ENCODE measurements at regions not wholly inside any gene's neighbourhood (a gene's known extent, or its start where the extent isn't known, plus 50 kb on each side); places are given as distances from the start of the nearest gene placed in this dataset.
A peak's percentile ranks its signal among the peaks of the same experiment; 100 is the strongest.
"Not testable (repeated sequence)": the region's sequence is repeated elsewhere in the genome, so short reads cannot be mapped to it uniquely, and the experiment has no call there.

GRCh38 chr10:34878651-34879050, 63.6 kb upstream of the PARD3 start:
- not testable (repeated sequence) for FAIRE-seq

GRCh38 chr10:34875061-34875460, 60.0 kb upstream of the PARD3 start:
- H3K27ac ChIP-seq = no peak overlapping the region
- no peak overlapping the region for H3K4me2 ChIP-seq
- FAIRE-seq (peak; percentile 46), ATAC-seq (no peak), DNase-seq (ENCODE audit: low read depth in 1 of 2, low spot score in 1 of 2) (no peak)
- WGBS (ENCODE audit: missing lambda C conversion rate) = 87% methylated on average over 11 of the region's 11 CpGs
- no peak overlapping the region for H3K4me3 ChIP-seq
- ChIA-PET CTCF (interaction anchor here (1.3 to 1.7 kb wide), 2 partner anchors 9 to 98 kb away, joined by 3 to 4 read pairs; no protein-coding TSS in a partner anchor), POLR2A (no interaction called here)
- TF ChIP-seq ELK1 (IDR thresholded peaks at IDR 0.05; ENCODE audit: low read depth, low read length) = no peak
- TF ChIP-seq POLR2A (IDR thresholded peaks at IDR 0.05; ENCODE audit: low read length) = no peak
- TF ChIP-seq CBX8 (IDR thresholded peaks at IDR 0.05) = no peak
- no peak for TF ChIP-seq TFCP2L1 (CRISPR knock-in tag; IDR thresholded peaks at IDR 0.05)
- TF ChIP-seq HDAC2 (IDR thresholded peaks at IDR 0.05) = no peak
- TF ChIP-seq ZSCAN20 (CRISPR knock-in tag; IDR thresholded peaks at IDR 0.05) = no peak
- no peak for TF ChIP-seq POLR2AphosphoS2 (conservative IDR thresholded peaks at IDR 0.05; ENCODE audit: low read length)
- TF ChIP-seq HOXB13 (CRISPR knock-in tag; IDR thresholded peaks at IDR 0.05; ENCODE audit: low read depth) = no peak
- no peak for TF ChIP-seq SMC3 (IDR thresholded peaks at IDR 0.05)
- no peak for TF ChIP-seq BCL3 (IDR thresholded peaks at IDR 0.05)
- no peak for TF ChIP-seq EP300 (IDR thresholded peaks at IDR 0.05)
- TF ChIP-seq FOSL2 (IDR thresholded peaks at IDR 0.05) = no peak
- TF ChIP-seq FOSL2 (CRISPR knock-in tag; IDR thresholded peaks at IDR 0.05) = no peak
- no peaks in the 10 kb centered on the region for H3K9me3 ChIP-seq
- H3K4me1 ChIP-seq = no peaks in the 10 kb centered on the region

More at GRCh38 chr10:34878651-34879050, 63.6 kb upstream of the PARD3 start:
- ATAC-seq; H3K4me3 ChIP-seq; DNase-seq (ENCODE audit: low read depth in 1 of 2, low spot score in 1 of 2); H3K27ac ChIP-seq; H3K9me3 ChIP-seq; H3K4me1 ChIP-seq; POLR2A ChIA-PET; H3K4me2 ChIP-seq; CTCF ChIA-PET: not testable (repeated sequence)
- 92% methylated on average over 1 of the region's 1 CpG for WGBS (ENCODE audit: missing lambda C conversion rate)

- no peak overlapping the region for H3K4me3 ChIP-seq
- DNase-seq (ENCODE audit: low read depth in 1 of 2, low spot score in 1 of 2) (no peak), FAIRE-seq (no peak), ATAC-seq (no peak)
- ChIA-PET CTCF (interaction anchor here (1.0 kb wide), 1 partner anchor 9 kb away, joined by 3 read pairs; no protein-coding TSS in a partner anchor), POLR2A (interaction anchor here (0.5 kb wide), 1 partner anchor 60 kb away, joined by 3 read pairs; no protein-coding TSS in a partner anchor)
- WGBS (ENCODE audit: missing lambda C conversion rate) = 79% methylated on average over 3 of the region's 3 CpGs
- TF ChIP-seq JUNB (IDR thresholded peaks at IDR 0.05) (no peak), HEYL (CRISPR knock-in tag; IDR thresholded peaks at IDR 0.05) (no peak), JUN (IDR thresholded peaks at IDR 0.05) (no peak), FOSB (CRISPR knock-in tag; IDR thresholded peaks at IDR 0.05) (no peak), MAX (IDR thresholded peaks at IDR 0.05) (no peak), CBX8 (IDR thresholded peaks at IDR 0.05) (no peak), CHD4 (IDR thresholded peaks at IDR 0.05; ENCODE audit: borderline replicate concordance) (no peak), KDM1A (IDR thresholded peaks at IDR 0.05; ENCODE audit: low read depth) (no peak), REST (IDR thresholded peaks at IDR 0.05) (no peak), HES2 (IDR thresholded peaks at IDR 0.05) (no peak), CTCF (IDR thresholded peaks at IDR 0.05) (no peak), MAZ (IDR thresholded peaks at IDR 0.05; ENCODE audit: borderline replicate concordance, low read depth, low read length) (no peak)
- H3K4me2 ChIP-seq = no peak overlapping the region
- H3K27ac ChIP-seq = no peak overlapping the region
- no peaks in the 10 kb centered on the region for H3K9me3 ChIP-seq
- no peaks in the 10 kb centered on the region for H3K4me1 ChIP-seq
These were observed 57.7 kb upstream of the PARD3 start for GRCh38 chr10:34872820-34873219.
